ENCODE measurements at regions not wholly inside any gene's neighbourhood (a gene's known extent, or its start where the extent isn't known, plus 50 kb on each side); places are given as distances from the start of the nearest gene placed in this dataset.

- TF ChIP-seq POLR2AphosphoS5 (IDR thresholded peaks at IDR 0.05) = no peak
- TF ChIP-seq CTCF (IDR thresholded peaks at IDR 0.05) = no peak
Measured at GRCh38 chr7:155167706-155168365, 97.7 kb downstream of the HTR5A start.
